ENCODE measurements at regions not wholly inside any gene's neighbourhood (a gene's known extent, or its start where the extent isn't known, plus 50 kb on each side); places are given as distances from the start of the nearest gene placed in this dataset.
"Not testable (repeated sequence)": the region's sequence is repeated elsewhere in the genome, so short reads cannot be mapped to it uniquely, and the experiment has no call there.

DNA sequence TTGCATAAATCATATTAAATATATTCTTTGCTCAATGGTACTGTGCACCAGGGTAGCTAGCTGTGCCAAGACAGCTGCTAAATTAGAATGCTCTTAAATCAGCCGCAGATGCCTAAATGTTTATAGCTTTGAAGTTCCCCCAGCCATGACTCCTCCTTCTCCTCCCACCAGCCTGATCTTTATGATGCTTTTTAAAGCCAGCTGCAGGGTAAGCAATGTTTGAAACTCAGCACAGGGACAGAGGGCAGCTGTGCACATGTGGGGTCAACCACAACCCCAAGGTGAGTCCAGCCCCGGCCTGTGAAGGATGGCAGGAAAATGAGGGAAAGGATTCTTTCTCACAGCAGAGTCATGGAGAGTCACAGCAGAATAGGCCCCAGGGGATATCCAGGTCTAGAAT, 635.7 kb downstream of the UQCRFS1 start:
- no peak overlapping the region for H3K27ac ChIP-seq (ENCODE audit: low read depth, low read length)
- no peaks in the 10 kb centered on the region for H3K9me3 ChIP-seq (ENCODE audit: control insufficient read depth in 3 of 3, low read length in 3 of 3)
- H3K27me3 ChIP-seq (ENCODE audit: control insufficient read depth in 3 of 3, insufficient read depth in 3 of 3, low read length in 3 of 3): peaks cover 0 to 3% (median 0%) of the 10 kb centered on the region in 3 donors
- no peaks in the 10 kb centered on the region for H3K4me1 ChIP-seq (ENCODE audit: control insufficient read depth in 3 of 3, insufficient read depth in 3 of 3, low read length in 3 of 3)
- H3K4me3 ChIP-seq (ENCODE audit: low read length in 3 of 3): no peak overlapping the region
- H3K9ac ChIP-seq (ENCODE audit: low read depth in 1 of 3, low read length in 3 of 3): no peak overlapping the region
- H3K36me3 ChIP-seq (ENCODE audit: control insufficient read depth in 3 of 3, insufficient read depth in 3 of 3, low read length in 3 of 3): no peaks in the 10 kb centered on the region

DNA sequence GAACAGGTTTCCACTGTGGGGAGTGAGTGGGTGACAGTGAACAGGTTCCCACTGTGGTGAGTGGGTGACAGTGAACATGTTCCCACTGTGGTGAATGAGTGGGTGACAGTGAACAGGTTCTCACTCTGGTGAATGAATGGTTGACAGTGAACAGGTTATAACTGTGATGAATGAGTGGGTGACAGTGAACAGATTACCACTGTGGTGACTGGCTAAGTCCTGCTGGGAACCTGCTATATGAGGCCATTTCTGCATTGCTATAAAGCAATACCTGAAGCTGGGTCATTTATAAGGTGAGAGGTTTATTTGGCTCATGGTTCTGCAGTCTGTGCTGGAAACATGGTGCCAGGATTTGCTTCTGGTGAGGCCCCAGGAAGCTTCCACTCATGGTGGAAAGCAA, 637.1 kb downstream of the UQCRFS1 start:
- H3K27ac ChIP-seq (ENCODE audit: low read depth, low read length): no peak overlapping the region
- H3K9me3 ChIP-seq (ENCODE audit: control insufficient read depth in 3 of 3, low read length in 3 of 3): no peaks in the 10 kb centered on the region
- H3K36me3 ChIP-seq (ENCODE audit: control insufficient read depth in 3 of 3, insufficient read depth in 3 of 3, low read length in 3 of 3): no peaks in the 10 kb centered on the region
- no peak overlapping the region for H3K4me3 ChIP-seq (ENCODE audit: low read length in 3 of 3)
- H3K27me3 ChIP-seq (ENCODE audit: control insufficient read depth in 3 of 3, insufficient read depth in 3 of 3, low read length in 3 of 3): peaks cover 0 to 3% (median 0%) of the 10 kb centered on the region in 3 donors
- no peaks in the 10 kb centered on the region for H3K4me1 ChIP-seq (ENCODE audit: control insufficient read depth in 3 of 3, insufficient read depth in 3 of 3, low read length in 3 of 3)
- H3K9ac ChIP-seq (ENCODE audit: low read depth in 1 of 3, low read length in 3 of 3): no peak overlapping the region

DNA sequence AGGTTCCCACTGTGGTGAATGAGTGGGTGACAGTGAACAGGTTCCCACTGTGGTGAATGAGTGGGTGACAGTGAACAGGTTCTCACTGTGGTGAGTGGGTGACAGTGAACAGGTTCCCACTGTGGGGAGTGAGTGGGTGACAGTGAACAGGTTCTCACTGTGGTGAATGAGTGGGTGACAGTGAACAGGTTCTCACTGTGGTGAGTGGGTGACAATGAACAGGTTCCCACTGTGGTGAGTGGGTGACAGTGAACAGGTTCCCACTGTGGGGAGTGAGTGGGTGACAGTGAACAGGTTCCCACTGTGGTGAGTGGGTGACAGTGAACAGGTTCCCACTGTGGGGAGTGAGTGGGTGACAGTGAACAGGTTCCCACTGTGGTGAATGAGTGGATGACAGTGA, 637.6 kb downstream of the UQCRFS1 start:
- not testable (repeated sequence) for H3K36me3 ChIP-seq (ENCODE audit: control insufficient read depth in 3 of 3, insufficient read depth in 3 of 3, low read length in 3 of 3); H3K9ac ChIP-seq (ENCODE audit: low read depth in 1 of 3, low read length in 3 of 3); H3K4me1 ChIP-seq (ENCODE audit: control insufficient read depth in 3 of 3, insufficient read depth in 3 of 3, low read length in 3 of 3); H3K4me3 ChIP-seq (ENCODE audit: low read length in 3 of 3); H3K27me3 ChIP-seq (ENCODE audit: control insufficient read depth in 3 of 3, insufficient read depth in 3 of 3, low read length in 3 of 3); H3K9me3 ChIP-seq (ENCODE audit: control insufficient read depth in 3 of 3, low read length in 3 of 3); H3K27ac ChIP-seq (ENCODE audit: low read depth, low read length)

DNA sequence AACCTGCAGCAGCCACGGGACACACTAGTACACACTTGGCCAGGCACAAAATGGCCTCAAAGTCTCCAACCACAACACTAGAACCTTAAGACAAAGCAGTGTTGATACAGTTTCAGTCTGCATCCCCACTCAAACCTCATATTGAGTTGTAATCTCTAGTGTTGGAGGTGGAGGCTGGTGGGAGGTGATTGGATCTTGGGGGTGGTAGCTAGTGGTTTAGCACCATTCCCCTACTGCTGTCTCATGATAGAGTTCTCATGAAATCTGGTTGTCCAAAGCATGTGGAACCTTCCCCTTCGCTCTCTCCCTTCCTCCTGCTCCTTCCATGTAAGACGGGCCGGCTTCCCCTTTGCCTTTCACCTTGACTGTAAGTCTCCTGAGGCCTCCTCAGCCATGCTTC, 638.7 kb downstream of the UQCRFS1 start:
- H3K36me3 ChIP-seq (ENCODE audit: control insufficient read depth in 3 of 3, insufficient read depth in 3 of 3, low read length in 3 of 3): no peaks in the 10 kb centered on the region
- no peaks in the 10 kb centered on the region for H3K27me3 ChIP-seq (ENCODE audit: control insufficient read depth in 3 of 3, insufficient read depth in 3 of 3, low read length in 3 of 3)
- no peak overlapping the region for H3K27ac ChIP-seq (ENCODE audit: low read depth, low read length)
- no peak overlapping the region for H3K4me3 ChIP-seq (ENCODE audit: low read length in 3 of 3)
- H3K9ac ChIP-seq (ENCODE audit: low read depth in 1 of 3, low read length in 3 of 3): no peak overlapping the region
- no peaks in the 10 kb centered on the region for H3K4me1 ChIP-seq (ENCODE audit: control insufficient read depth in 3 of 3, insufficient read depth in 3 of 3, low read length in 3 of 3)
- no peaks in the 10 kb centered on the region for H3K9me3 ChIP-seq (ENCODE audit: control insufficient read depth in 3 of 3, low read length in 3 of 3)

DNA sequence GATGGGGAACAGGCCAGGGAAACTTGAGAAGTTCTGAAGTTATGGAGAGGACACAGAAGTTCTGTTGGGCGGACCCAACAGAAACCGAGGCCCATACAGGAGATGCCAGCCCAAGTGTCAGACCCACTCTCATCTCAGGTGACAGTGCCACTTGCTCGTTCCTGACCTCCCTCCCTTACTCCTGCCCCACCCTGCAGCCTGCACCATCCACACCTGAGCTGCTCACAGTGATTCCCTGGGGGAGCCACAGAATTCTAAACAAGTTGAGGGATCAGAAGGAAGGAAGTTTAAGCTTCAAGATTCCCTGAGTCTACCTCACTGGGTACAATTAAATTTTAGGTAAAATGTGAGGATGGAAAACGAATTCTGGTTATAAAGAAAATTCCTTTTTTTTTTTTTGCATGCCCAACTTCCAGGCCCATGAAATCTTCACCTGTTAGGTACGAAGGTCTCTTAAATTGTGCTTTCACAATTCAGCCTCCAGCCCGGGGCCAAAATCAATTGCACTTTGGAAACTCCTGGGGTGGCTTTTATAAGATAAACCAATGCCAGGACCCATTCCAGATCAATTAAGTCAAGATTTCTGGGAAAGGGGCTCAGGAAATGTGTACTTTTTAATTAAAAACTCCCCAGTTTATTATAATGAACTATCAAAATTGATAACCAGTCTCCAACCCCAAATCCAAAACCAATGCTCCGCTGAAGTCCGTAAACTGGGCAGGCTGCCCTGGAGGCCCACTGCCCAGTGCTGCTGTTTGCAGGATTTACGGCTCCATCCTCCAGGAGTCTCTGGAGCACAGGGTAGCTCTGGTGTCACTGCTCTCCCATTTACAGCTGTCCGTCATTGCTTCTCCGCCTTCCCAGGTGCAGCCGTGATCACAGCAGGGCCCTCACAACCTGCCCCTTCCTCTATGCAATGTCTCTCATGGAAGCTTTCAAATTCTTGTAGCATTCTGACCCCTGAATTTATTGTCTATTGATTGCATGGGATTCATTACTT, 643.5 kb downstream of the UQCRFS1 start:
- no peaks in the 10 kb centered on the region for H3K4me1 ChIP-seq (ENCODE audit: control insufficient read depth in 3 of 3, insufficient read depth in 3 of 3, low read length in 3 of 3)
- no peak overlapping the region for H3K4me3 ChIP-seq (ENCODE audit: low read length in 3 of 3)
- no peaks in the 10 kb centered on the region for H3K9me3 ChIP-seq (ENCODE audit: control insufficient read depth in 3 of 3, low read length in 3 of 3)
- no peak overlapping the region for H3K9ac ChIP-seq (ENCODE audit: low read depth in 1 of 3, low read length in 3 of 3)
- H3K27me3 ChIP-seq (ENCODE audit: control insufficient read depth in 3 of 3, insufficient read depth in 3 of 3, low read length in 3 of 3): no peaks in the 10 kb centered on the region
- H3K27ac ChIP-seq (ENCODE audit: low read depth, low read length): no peak overlapping the region
- no peaks in the 10 kb centered on the region for H3K36me3 ChIP-seq (ENCODE audit: control insufficient read depth in 3 of 3, insufficient read depth in 3 of 3, low read length in 3 of 3)

DNA sequence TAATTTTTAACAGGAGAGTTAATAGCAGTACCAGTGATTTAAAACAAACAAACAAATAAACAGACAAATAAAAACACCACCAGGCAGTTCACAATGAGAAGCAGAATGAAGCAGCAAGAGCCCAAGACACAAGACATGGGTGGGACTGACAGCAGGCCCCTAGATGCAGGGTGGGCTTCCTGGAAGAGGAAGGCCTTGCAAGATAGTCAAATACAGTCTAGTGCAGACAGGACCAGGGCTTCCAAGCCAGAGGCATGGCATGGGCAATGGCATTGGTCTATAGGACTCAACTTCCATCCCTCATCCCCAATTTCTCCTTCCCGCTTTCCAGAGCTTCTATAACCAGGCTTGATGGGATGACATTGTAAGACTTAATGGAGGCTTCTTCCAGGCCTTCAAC, 645.1 kb downstream of the UQCRFS1 start:
- Histone ChIP-seq H3K9me3 (ENCODE audit: control insufficient read depth in 3 of 3, low read length in 3 of 3) (no peaks in the 10 kb centered on the region), H3K36me3 (ENCODE audit: control insufficient read depth in 3 of 3, insufficient read depth in 3 of 3, low read length in 3 of 3) (no peaks in the 10 kb centered on the region), H3K9ac (ENCODE audit: low read depth in 1 of 3, low read length in 3 of 3) (no peak overlapping the region), H3K27me3 (ENCODE audit: control insufficient read depth in 3 of 3, insufficient read depth in 3 of 3, low read length in 3 of 3) (no peaks in the 10 kb centered on the region), H3K4me1 (ENCODE audit: control insufficient read depth in 3 of 3, insufficient read depth in 3 of 3, low read length in 3 of 3) (no peaks in the 10 kb centered on the region), H3K4me3 (ENCODE audit: low read length in 3 of 3) (no peak overlapping the region), H3K27ac (ENCODE audit: low read depth, low read length) (no peak overlapping the region)

DNA sequence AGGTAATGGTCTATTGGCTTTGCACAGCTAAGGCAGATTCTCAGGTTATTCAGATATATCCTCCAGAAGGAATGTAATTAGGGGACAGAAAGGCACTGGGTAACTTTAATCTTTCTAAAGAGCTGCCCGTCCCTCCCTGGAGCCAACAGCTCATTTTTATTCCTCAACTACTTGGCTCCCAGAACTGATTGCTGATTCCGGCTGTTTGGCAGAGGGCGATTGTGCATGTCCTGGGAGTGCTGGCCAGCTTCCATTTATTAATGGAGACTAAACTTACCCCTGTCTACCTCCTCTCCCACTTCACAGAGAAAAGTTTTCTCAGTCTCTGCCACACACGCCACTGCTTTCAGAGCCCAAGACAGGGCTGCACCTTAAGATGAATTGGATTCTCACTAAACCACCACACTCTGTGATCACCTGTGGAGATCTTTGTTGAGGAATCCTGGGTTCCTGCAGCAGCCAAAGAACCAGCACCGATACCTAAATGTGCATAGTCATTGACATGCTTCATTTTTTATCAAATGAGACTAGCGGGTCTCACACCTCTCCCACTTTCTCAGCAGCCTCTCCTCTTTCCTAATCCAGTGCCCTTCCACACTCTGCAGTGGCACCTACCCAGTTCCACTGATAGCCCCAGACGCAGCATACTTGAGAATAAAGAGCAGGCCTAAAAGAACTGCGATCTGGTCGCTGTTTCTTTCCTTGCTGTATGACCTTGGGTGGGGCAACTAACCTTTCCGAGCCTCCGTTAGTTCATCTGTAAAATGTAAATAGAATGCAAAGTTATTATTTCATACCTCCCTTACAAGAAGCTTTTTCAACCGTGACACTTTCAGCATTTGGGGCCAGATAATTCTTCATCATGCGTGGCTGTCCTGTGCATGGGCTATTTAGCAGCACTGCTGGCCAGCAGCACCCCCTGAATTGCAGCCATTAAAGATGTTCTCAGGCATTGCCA, 648.7 kb downstream of the UQCRFS1 start:
- H3K9ac ChIP-seq (ENCODE audit: low read depth in 1 of 3, low read length in 3 of 3): no peak overlapping the region
- H3K4me1 ChIP-seq (ENCODE audit: control insufficient read depth in 3 of 3, insufficient read depth in 3 of 3, low read length in 3 of 3): no peaks in the 10 kb centered on the region
- H3K36me3 ChIP-seq (ENCODE audit: control insufficient read depth in 3 of 3, insufficient read depth in 3 of 3, low read length in 3 of 3): no peaks in the 10 kb centered on the region
- H3K27ac ChIP-seq (ENCODE audit: low read depth, low read length): no peak overlapping the region
- H3K9me3 ChIP-seq (ENCODE audit: control insufficient read depth in 3 of 3, low read length in 3 of 3): no peaks in the 10 kb centered on the region
- no peak overlapping the region for H3K4me3 ChIP-seq (ENCODE audit: low read length in 3 of 3)
- H3K27me3 ChIP-seq (ENCODE audit: control insufficient read depth in 3 of 3, insufficient read depth in 3 of 3, low read length in 3 of 3): no peaks in the 10 kb centered on the region

DNA sequence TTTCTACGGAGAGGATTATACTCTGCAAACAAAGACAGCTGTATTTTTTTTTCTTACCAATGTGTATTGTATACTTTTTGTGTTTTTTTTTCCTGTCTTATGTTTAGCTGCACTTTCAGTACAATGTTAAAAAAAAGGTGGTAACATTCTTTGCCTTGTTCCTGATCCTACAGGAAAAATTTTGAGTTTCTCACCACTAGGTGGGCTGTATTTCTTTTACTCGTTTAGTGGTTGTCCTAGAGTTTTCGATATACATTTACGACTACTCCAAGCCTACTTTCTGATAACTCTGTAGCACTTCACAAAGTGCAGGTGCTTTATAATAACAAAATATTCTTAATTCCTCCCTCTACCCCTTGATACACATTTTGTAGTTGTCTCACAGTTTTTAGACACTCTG, 652.2 kb downstream of the UQCRFS1 start:
- Histone ChIP-seq H3K4me1 (ENCODE audit: control insufficient read depth in 3 of 3, insufficient read depth in 3 of 3, low read length in 3 of 3) (no peaks in the 10 kb centered on the region), H3K36me3 (ENCODE audit: control insufficient read depth in 3 of 3, insufficient read depth in 3 of 3, low read length in 3 of 3) (no peaks in the 10 kb centered on the region), H3K9me3 (ENCODE audit: control insufficient read depth in 3 of 3, low read length in 3 of 3) (no peaks in the 10 kb centered on the region), H3K27ac (ENCODE audit: low read depth, low read length) (no peak overlapping the region), H3K4me3 (ENCODE audit: low read length in 3 of 3) (no peak overlapping the region), H3K9ac (ENCODE audit: low read depth in 1 of 3, low read length in 3 of 3) (no peak overlapping the region), H3K27me3 (ENCODE audit: control insufficient read depth in 3 of 3, insufficient read depth in 3 of 3, low read length in 3 of 3) (no peaks in the 10 kb centered on the region)

DNA sequence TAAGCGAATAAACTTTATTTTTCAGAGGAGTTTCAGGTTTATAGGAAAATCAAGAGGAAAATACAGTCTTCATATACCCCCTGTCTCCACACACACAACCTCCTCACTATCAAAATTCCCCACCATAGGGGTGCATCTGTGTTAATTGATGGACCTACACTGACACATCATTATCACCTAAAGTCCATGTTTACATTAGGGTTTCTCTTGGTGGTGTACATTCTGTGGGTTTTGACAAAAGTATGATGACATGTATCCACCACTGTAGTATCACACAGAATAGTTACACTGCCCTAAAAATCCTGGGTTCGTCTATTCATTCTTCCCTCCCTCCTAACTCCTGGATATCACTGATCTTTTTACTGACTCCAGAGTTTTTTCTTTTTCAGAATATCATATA, 654.2 kb downstream of the UQCRFS1 start:
- Histone ChIP-seq H3K27ac (ENCODE audit: low read depth, low read length) (no peak overlapping the region), H3K4me3 (ENCODE audit: low read length in 3 of 3) (no peak overlapping the region), H3K4me1 (ENCODE audit: control insufficient read depth in 3 of 3, insufficient read depth in 3 of 3, low read length in 3 of 3) (no peaks in the 10 kb centered on the region), H3K9ac (ENCODE audit: low read depth in 1 of 3, low read length in 3 of 3) (no peak overlapping the region), H3K27me3 (ENCODE audit: control insufficient read depth in 3 of 3, insufficient read depth in 3 of 3, low read length in 3 of 3) (no peaks in the 10 kb centered on the region), H3K36me3 (ENCODE audit: control insufficient read depth in 3 of 3, insufficient read depth in 3 of 3, low read length in 3 of 3) (no peaks in the 10 kb centered on the region), H3K9me3 (ENCODE audit: control insufficient read depth in 3 of 3, low read length in 3 of 3) (no peaks in the 10 kb centered on the region)

DNA sequence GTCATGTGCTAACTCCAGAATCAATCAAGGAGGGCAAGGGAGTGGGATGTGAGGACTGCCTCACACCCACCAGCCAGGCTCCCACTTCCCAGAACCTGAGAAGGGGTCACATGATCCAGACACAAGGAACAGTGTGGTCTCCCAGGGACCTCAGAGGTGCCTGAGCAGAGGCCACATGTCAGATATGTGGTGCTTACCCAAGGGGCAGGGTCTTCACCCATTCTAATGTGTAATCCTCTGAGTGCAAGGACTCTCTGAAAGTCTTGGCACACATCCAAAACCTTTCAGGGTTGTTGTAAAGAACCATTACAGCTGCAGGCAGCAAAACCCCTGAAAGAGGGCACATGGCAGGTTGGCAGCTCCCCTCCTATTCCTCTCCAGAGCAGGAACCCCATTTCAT, 656.6 kb downstream of the UQCRFS1 start:
- Histone ChIP-seq H3K9ac (ENCODE audit: low read depth in 1 of 3, low read length in 3 of 3) (no peak overlapping the region), H3K27me3 (ENCODE audit: control insufficient read depth in 3 of 3, insufficient read depth in 3 of 3, low read length in 3 of 3) (no peaks in the 10 kb centered on the region), H3K36me3 (ENCODE audit: control insufficient read depth in 3 of 3, insufficient read depth in 3 of 3, low read length in 3 of 3) (no peaks in the 10 kb centered on the region), H3K27ac (ENCODE audit: low read depth, low read length) (no peak overlapping the region), H3K4me1 (ENCODE audit: control insufficient read depth in 3 of 3, insufficient read depth in 3 of 3, low read length in 3 of 3) (no peaks in the 10 kb centered on the region), H3K4me3 (ENCODE audit: low read length in 3 of 3) (no peak overlapping the region), H3K9me3 (ENCODE audit: control insufficient read depth in 3 of 3, low read length in 3 of 3) (no peaks in the 10 kb centered on the region)
